GM12878 (cell line): ENCODE measurements at regions not wholly inside any gene's neighbourhood (a gene's known extent, or its start where the extent isn't known, plus 50 kb on each side); places are given as distances from the start of the nearest gene placed in this dataset.

ENCODE experiments used
- ATF7 ChIP-seq: fragments of 450-650 bp; IDR thresholded peaks from 2 replicates; pipeline ENCODE4 v1.6.1; 2016; ENCODE audit warnings: low read depth, mild to moderate bottlenecking
- BACH1 ChIP-seq: fragments of 450-650 bp; IDR thresholded peaks from 2 replicates; pipeline ENCODE4 v1.6.1; 2017; ENCODE audit warnings: mild to moderate bottlenecking, borderline replicate concordance
- BHLHE40 ChIP-seq, 2 experiments: fragments of 450-650 bp in 1 of 2; IDR thresholded peaks; 2 replicates each; pipeline ENCODE4 v1.6.1; 2011 to 2017; ENCODE audit warnings: low read depth in 2 of 2, borderline replicate concordance in 1 of 2, improper control_type of control experiment in 1 of 2, low read length in 1 of 2, mild to moderate bottlenecking in 1 of 2
- BMI1 ChIP-seq: fragments of 450-650 bp; IDR thresholded peaks from 2 replicates; pipeline ENCODE4 v1.6.1; 2016; ENCODE audit warnings: mild to moderate bottlenecking, moderate library complexity, borderline replicate concordance
- CHD2 ChIP-seq: IDR thresholded peaks from 2 replicates; pipeline ENCODE4 v1.6.1; 2011; ENCODE audit warnings: low read depth, low read length, improper control_type of control experiment, borderline replicate concordance
- EP300 ChIP-seq, 2 experiments: fragments of 150-350 bp in 1 of 2; IDR thresholded peaks; 2 replicates each; pipeline ENCODE4 v1.6.1; 2011 to 2012; ENCODE audit warnings: low read depth in 2 of 2, low read length in 2 of 2, borderline replicate concordance in 1 of 2, improper control_type of control experiment in 1 of 2, inconsistent platforms in 1 of 2; ENCODE audit not compliant: control insufficient read depth in 1 of 2
- GABPA ChIP-seq: IDR thresholded peaks from 2 replicates; pipeline ENCODE4 v1.6.1; 2014; ENCODE audit warnings: antibody characterized with exemption, low read depth, mild to moderate bottlenecking, inconsistent platforms
- HDGF ChIP-seq: fragments of 450-650 bp; IDR thresholded peaks from 2 replicates; pipeline ENCODE4 v1.6.1; 2016; ENCODE audit warnings: antibody characterized with exemption
- IKZF1 ChIP-seq: fragments of 450-650 bp; conservative IDR thresholded peaks from 2 replicates; pipeline ENCODE4 v1.6.1; 2017; ENCODE audit warnings: antibody characterized with exemption, mild to moderate bottlenecking
- IRF4 ChIP-seq: IDR thresholded peaks from 2 replicates; pipeline ENCODE4 v1.6.1; 2011; ENCODE audit warnings: low read depth, low read length
- JUNB ChIP-seq: IDR thresholded peaks from 2 replicates; pipeline ENCODE4 v1.6.1; 2016; ENCODE audit warnings: antibody characterized with exemption, mild to moderate bottlenecking
- KLF5 ChIP-seq: fragments of 450-650 bp; IDR thresholded peaks from 2 replicates; pipeline ENCODE4 v1.6.1; 2014; ENCODE audit warnings: mild to moderate bottlenecking; ENCODE audit not compliant: partially characterized antibody
- LARP7 ChIP-seq: fragments of 450-650 bp; IDR thresholded peaks from 2 replicates; pipeline ENCODE4 v1.6.1; 2017; ENCODE audit warnings: mild to moderate bottlenecking
- MXI1 ChIP-seq: fragments of 150-350 bp; IDR thresholded peaks from 2 replicates; pipeline ENCODE4 v1.6.1; 2011; ENCODE audit warnings: low read depth, mild to moderate bottlenecking, inconsistent platforms, low read length, improper control_type of control experiment
- POLR2AphosphoS5 ChIP-seq: IDR thresholded peaks from 2 replicates; pipeline ENCODE4 v1.6.1; 2011; ENCODE audit warnings: mild to moderate bottlenecking, low read length, inconsistent platforms
- RAD21 ChIP-seq: IDR thresholded peaks from 2 replicates; pipeline ENCODE4 v1.6.1; 2011; ENCODE audit warnings: mild to moderate bottlenecking, low read depth, low read length, moderate library complexity; ENCODE audit not compliant: insufficient read depth
- TARDBP ChIP-seq: IDR thresholded peaks from 2 replicates; pipeline ENCODE4 v1.6.1; 2016; ENCODE audit warnings: borderline replicate concordance
- TCF3 ChIP-seq: IDR thresholded peaks from 2 replicates; pipeline ENCODE4 v1.6.1; 2012; ENCODE audit warnings: low read depth, mild to moderate bottlenecking, low read length, borderline replicate concordance; ENCODE audit not compliant: insufficient read depth
- TCF7 ChIP-seq: IDR thresholded peaks from 2 replicates; pipeline ENCODE4 v1.6.1; 2014; ENCODE audit warnings: antibody characterized with exemption, borderline replicate concordance
- ZBED1 ChIP-seq: IDR thresholded peaks from 2 replicates; pipeline ENCODE4 v1.6.1; 2016; ENCODE audit warnings: borderline replicate concordance
- TF ChIP-seq, protein P1 (sequence below): IDR thresholded peaks from 2 replicates; pipeline ENCODE4 v1.6.1; 2012; ENCODE audit warnings: low read length, inconsistent platforms
- TF ChIP-seq, protein P2 (sequence below): fragments of 450-650 bp; conservative IDR thresholded peaks from 2 replicates; pipeline ENCODE4 v1.6.1; 2017; ENCODE audit warnings: mild to moderate bottlenecking, moderate library complexity
- TF ChIP-seq, protein P3 (sequence below): fragments of 450-650 bp; IDR thresholded peaks from 2 replicates; pipeline ENCODE4 v1.6.1; 2017; ENCODE audit warnings: mild to moderate bottlenecking, moderate library complexity

DNA sequence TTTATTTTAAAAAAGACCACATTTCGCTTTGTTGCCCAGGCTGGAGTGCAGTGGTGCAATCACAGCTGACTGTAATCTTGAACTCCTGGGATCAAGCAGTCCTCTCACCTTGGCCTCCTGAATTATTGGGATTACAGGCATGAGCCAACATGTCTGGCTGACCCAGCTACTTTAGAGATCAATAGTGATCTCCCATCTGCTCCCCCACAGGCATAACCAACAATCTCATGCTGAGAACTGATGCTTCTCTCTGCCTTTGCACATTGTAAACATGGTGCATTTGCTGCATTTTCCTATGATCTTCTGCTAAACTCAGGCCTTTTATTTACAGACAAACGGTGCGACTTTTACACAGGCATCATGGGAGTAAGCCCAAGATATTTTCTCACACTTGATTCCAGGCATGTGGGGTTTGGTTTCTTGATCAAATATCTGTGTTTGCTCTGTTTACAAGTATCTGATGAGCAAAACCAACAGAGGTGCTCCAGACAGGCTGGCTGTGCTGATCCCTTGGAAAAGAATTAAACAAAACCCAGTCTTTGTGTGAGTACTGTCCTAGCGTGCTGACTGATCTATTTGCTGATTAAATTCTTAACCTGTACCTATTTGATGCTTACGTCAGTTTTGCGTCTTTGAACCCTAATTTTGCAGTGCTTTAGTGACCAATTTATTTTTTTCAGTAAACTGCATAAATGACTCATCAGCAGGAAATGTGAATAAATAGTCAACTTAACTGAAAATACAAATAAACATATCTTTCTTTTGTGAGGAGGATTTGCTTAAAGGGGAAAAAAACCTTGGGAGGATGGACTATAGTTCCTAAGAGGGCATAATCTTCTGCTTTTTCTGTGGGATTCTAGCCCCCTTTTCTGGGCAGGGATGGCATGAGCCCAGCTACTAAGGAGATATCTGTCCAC lies 191.7 kb upstream of the NR3C1 start (continued):
- peak; percentile 69; the same call in 1 of the 2 replicates for TF ChIP-seq CHD2
- 0 out of 2 replicates have a peak, but pooled peaks have one; percentile 23 for TF ChIP-seq POLR2AphosphoS5
- no peak for TF ChIP-seq MXI1
- peak; percentile 59 for TF ChIP-seq ATF7
- 0 out of 4 replicates have a peak, but pooled peaks of 1 of the 2 experiments have one; percentile 29 for TF ChIP-seq BHLHE40 (IDR thresholded peaks at IDR 0.05; ENCODE audit: borderline replicate concordance in 1 of 2, low read depth in 2 of 2, low read length in 1 of 2)
- peak; percentile 99 for TF ChIP-seq EP300 (IDR thresholded peaks at IDR 0.05; ENCODE audit: borderline replicate concordance in 1 of 2, control insufficient read depth in 1 of 2, low read depth in 2 of 2, low read length in 2 of 2)
- no peak for TF ChIP-seq HDGF
- TF ChIP-seq, protein P1, sequence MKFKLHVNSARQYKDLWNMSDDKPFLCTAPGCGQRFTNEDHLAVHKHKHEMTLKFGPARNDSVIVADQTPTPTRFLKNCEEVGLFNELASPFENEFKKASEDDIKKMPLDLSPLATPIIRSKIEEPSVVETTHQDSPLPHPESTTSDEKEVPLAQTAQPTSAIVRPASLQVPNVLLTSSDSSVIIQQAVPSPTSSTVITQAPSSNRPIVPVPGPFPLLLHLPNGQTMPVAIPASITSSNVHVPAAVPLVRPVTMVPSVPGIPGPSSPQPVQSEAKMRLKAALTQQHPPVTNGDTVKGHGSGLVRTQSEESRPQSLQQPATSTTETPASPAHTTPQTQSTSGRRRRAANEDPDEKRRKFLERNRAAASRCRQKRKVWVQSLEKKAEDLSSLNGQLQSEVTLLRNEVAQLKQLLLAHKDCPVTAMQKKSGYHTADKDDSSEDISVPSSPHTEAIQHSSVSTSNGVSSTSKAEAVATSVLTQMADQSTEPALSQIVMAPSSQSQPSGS, result peak; percentile 93
- TF ChIP-seq LARP7, result no peak
- TF ChIP-seq TCF3, result 0 out of 2 replicates have a peak, but pooled peaks have one; percentile 55
- peak; percentile 75 for TF ChIP-seq BACH1
- TF ChIP-seq, protein P2, sequence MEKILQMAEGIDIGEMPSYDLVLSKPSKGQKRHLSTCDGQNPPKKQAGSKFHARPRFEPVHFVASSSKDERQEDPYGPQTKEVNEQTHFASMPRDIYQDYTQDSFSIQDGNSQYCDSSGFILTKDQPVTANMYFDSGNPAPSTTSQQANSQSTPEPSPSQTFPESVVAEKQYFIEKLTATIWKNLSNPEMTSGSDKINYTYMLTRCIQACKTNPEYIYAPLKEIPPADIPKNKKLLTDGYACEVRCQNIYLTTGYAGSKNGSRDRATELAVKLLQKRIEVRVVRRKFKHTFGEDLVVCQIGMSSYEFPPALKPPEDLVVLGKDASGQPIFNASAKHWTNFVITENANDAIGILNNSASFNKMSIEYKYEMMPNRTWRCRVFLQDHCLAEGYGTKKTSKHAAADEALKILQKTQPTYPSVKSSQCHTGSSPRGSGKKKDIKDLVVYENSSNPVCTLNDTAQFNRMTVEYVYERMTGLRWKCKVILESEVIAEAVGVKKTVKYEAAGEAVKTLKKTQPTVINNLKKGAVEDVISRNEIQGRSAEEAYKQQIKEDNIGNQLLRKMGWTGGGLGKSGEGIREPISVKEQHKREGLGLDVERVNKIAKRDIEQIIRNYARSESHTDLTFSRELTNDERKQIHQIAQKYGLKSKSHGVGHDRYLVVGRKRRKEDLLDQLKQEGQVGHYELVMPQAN, result no peak
- TF ChIP-seq, protein P3, sequence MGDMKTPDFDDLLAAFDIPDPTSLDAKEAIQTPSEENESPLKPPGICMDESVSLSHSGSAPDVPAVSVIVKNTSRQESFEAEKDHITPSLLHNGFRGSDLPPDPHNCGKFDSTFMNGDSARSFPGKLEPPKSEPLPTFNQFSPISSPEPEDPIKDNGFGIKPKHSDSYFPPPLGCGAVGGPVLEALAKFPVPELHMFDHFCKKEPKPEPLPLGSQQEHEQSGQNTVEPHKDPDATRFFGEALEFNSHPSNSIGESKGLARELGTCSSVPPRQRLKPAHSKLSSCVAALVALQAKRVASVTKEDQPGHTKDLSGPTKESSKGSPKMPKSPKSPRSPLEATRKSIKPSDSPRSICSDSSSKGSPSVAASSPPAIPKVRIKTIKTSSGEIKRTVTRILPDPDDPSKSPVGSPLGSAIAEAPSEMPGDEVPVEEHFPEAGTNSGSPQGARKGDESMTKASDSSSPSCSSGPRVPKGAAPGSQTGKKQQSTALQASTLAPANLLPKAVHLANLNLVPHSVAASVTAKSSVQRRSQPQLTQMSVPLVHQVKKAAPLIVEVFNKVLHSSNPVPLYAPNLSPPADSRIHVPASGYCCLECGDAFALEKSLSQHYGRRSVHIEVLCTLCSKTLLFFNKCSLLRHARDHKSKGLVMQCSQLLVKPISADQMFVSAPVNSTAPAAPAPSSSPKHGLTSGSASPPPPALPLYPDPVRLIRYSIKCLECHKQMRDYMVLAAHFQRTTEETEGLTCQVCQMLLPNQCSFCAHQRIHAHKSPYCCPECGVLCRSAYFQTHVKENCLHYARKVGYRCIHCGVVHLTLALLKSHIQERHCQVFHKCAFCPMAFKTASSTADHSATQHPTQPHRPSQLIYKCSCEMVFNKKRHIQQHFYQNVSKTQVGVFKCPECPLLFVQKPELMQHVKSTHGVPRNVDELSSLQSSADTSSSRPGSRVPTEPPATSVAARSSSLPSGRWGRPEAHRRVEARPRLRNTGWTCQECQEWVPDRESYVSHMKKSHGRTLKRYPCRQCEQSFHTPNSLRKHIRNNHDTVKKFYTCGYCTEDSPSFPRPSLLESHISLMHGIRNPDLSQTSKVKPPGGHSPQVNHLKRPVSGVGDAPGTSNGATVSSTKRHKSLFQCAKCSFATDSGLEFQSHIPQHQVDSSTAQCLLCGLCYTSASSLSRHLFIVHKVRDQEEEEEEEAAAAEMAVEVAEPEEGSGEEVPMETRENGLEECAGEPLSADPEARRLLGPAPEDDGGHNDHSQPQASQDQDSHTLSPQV, result peak; percentile 57; the same call in 1 of the 2 replicates
- peak; percentile 69 for TF ChIP-seq IRF4
- TF ChIP-seq TCF7, result peak; percentile 12; the same call in 1 of the 2 replicates
- TF ChIP-seq GABPA, result peak; percentile 41; the same call in 1 of the 2 replicates
- TF ChIP-seq TARDBP, result no peak
- TF ChIP-seq BMI1, result peak; percentile 72
- peak; percentile 98 for TF ChIP-seq JUNB
- TF ChIP-seq KLF5, result peak; percentile 58
- peak; percentile 75; the same call in 1 of the 2 replicates for TF ChIP-seq ZBED1
- peak; percentile 13; the same call in 1 of the 2 replicates for TF ChIP-seq RAD21
- TF ChIP-seq IKZF1, result peak; percentile 59; the same call in 1 of the 2 replicates
